ENCODE measurements at regions not wholly inside any gene's neighbourhood (a gene's known extent, or its start where the extent isn't known, plus 50 kb on each side); places are given as distances from the start of the nearest gene placed in this dataset.

- no peak for TF ChIP-seq POLR2A (IDR thresholded peaks at IDR 0.05; ENCODE audit: low read length)
- no peak for TF ChIP-seq GATA1 (IDR thresholded peaks at IDR 0.05; ENCODE audit: low read depth, low read length)
These were observed 89.0 kb downstream of the MIS18A start for GRCh38 chr21:32189688-32190483.

Data from erythroblast (primary cell).